HG03432 (cell line): ENCODE measurements at regions not wholly inside any gene's neighbourhood (a gene's known extent, or its start where the extent isn't known, plus 50 kb on each side); places are given as distances from the start of the nearest gene placed in this dataset.
"Not testable (repeated sequence)": the region's sequence is repeated elsewhere in the genome, so short reads cannot be mapped to it uniquely, and the experiment has no call there.

Experiments used
- ATAC-seq: cut with Tn5 transposase; IDR thresholded peaks from one replicate; pipeline ENCODE4 v1.9.1; 2021; ENCODE audit warnings: mild to moderate bottlenecking, moderate library complexity; ENCODE audit not compliant: unreplicated experiment

- ATAC-seq = not testable (repeated sequence)
Observed at GRCh38 chr5:99478450-99478849, 549.6 kb upstream of the CHD1 start.

- not testable (repeated sequence) for ATAC-seq
Observed at GRCh38 chr5:99473328-99473727, 544.5 kb upstream of the CHD1 start.

GRCh38 chr5:99471726-99472125 is 542.9 kb upstream of the CHD1 start:
- not testable (repeated sequence) for ATAC-seq

GRCh38 chr5:99471178-99471577 is 542.4 kb upstream of the CHD1 start:
- not testable (repeated sequence) for ATAC-seq

GRCh38 chr5:99470636-99471035 is 541.8 kb upstream of the CHD1 start:
- not testable (repeated sequence) for ATAC-seq

- no peak for ATAC-seq
Observed at GRCh38 chr5:99460701-99461100, 531.9 kb upstream of the CHD1 start.

- no peak for ATAC-seq
Observed at GRCh38 chr5:99453196-99453595, 524.4 kb upstream of the CHD1 start.

- no peak for ATAC-seq
Observed at GRCh38 chr5:99449786-99450185, 521.0 kb upstream of the CHD1 start.

- ATAC-seq = no peak
Observed at GRCh38 chr5:99445805-99446204, 517.0 kb upstream of the CHD1 start.

GRCh38 chr5:99441235-99441634 is 512.4 kb upstream of the CHD1 start:
- ATAC-seq = no peak

GRCh38 chr5:99438619-99439018 is 509.8 kb upstream of the CHD1 start:
- ATAC-seq = no peak

- ATAC-seq = no peak
Observed at GRCh38 chr5:99437986-99438385, 509.2 kb upstream of the CHD1 start.

GRCh38 chr5:99423396-99423795 is 494.6 kb upstream of the CHD1 start:
- not testable (repeated sequence) for ATAC-seq

GRCh38 chr5:99418640-99419039 is 489.8 kb upstream of the CHD1 start:
- ATAC-seq = not testable (repeated sequence)

GRCh38 chr5:99410386-99410785 is 481.6 kb upstream of the CHD1 start:
- ATAC-seq = not testable (repeated sequence)

- ATAC-seq = not testable (repeated sequence)
Observed at GRCh38 chr5:99404764-99405302, 476.0 kb upstream of the CHD1 start.

GRCh38 chr5:99400571-99400970 is 471.8 kb upstream of the CHD1 start:
- not testable (repeated sequence) for ATAC-seq

GRCh38 chr5:99398976-99399375 is 470.2 kb upstream of the CHD1 start:
- no peak for ATAC-seq

GRCh38 chr5:99386406-99387077 is 457.7 kb upstream of the CHD1 start:
- no peak for ATAC-seq

GRCh38 chr5:99379187-99379586 is 450.4 kb upstream of the CHD1 start:
- no peak for ATAC-seq

GRCh38 chr5:99378443-99378842 is 449.6 kb upstream of the CHD1 start:
- no peak for ATAC-seq

GRCh38 chr5:99369797-99370593 is 441.2 kb upstream of the CHD1 start:
- ATAC-seq = no peak
